Mesendoderm (in vitro differentiated cells): ENCODE measurements at regions not wholly inside any gene's neighbourhood (a gene's known extent, or its start where the extent isn't known, plus 50 kb on each side); places are given as distances from the start of the nearest gene placed in this dataset.
A peak's percentile ranks its signal among the peaks of the same experiment; 100 is the strongest.

Experiments used
- DNase-seq: peaks from one replicate; pipeline ENCODE4 v3.0.0; 2013
- H2AK5ac ChIP-seq: 2 replicates; pipeline ENCODE4 v1.6.1; 2013; ENCODE audit warnings: low read length, inconsistent platforms
- H2BK120ac ChIP-seq: 2 replicates; pipeline ENCODE4 v1.6.1; 2013; ENCODE audit warnings: low read depth, mild to moderate bottlenecking, low read length, moderate library complexity, mixed read lengths
- H2BK15ac ChIP-seq: replicated peaks from 2 replicates; pipeline ENCODE4 v1.6.1; 2013; ENCODE audit warnings: low read depth, mild to moderate bottlenecking, moderate library complexity
- H2BK5ac ChIP-seq: 2 replicates; pipeline ENCODE4 v1.6.1; 2013; ENCODE audit warnings: low read length, inconsistent platforms
- H3K18ac ChIP-seq: 2 replicates; pipeline ENCODE4 v1.6.1; 2013; ENCODE audit warnings: mild to moderate bottlenecking, low read length, mixed read lengths
- H3K23ac ChIP-seq: one replicate; pipeline ENCODE4 v1.6.1; 2013; ENCODE audit warnings: low read length
- H3K27ac ChIP-seq: 2 replicates; pipeline ENCODE4 v1.5.1; 2013; ENCODE audit warnings: low read depth, mild to moderate bottlenecking, inconsistent platforms, low read length, moderate library complexity
- H3K27me3 ChIP-seq: 2 replicates; pipeline ENCODE4 v1.6.1; 2013; ENCODE audit warnings: low read length, control low read depth, mild to moderate bottlenecking, inconsistent platforms; ENCODE audit not compliant: insufficient read depth, poor library complexity
- H3K36me3 ChIP-seq: 2 replicates; pipeline ENCODE4 v1.6.1; 2013; ENCODE audit warnings: low read length, inconsistent platforms; ENCODE audit not compliant: control insufficient read depth, insufficient read depth
- H3K4ac ChIP-seq: one replicate; pipeline ENCODE4 v1.6.1; 2013; ENCODE audit warnings: low read depth, mild to moderate bottlenecking, low read length, moderate library complexity
- H3K4me1 ChIP-seq: 2 replicates; pipeline ENCODE4 v1.6.1; 2013; ENCODE audit warnings: low read depth, low read length, inconsistent platforms; ENCODE audit not compliant: control insufficient read depth
- H3K4me2 ChIP-seq: 2 replicates; pipeline ENCODE4 v1.6.1; 2013; ENCODE audit warnings: low read length
- H3K4me3 ChIP-seq: 2 replicates; pipeline ENCODE4 v1.5.1; 2013; ENCODE audit warnings: mild to moderate bottlenecking, low read length
- H3K56ac ChIP-seq: one replicate; pipeline ENCODE4 v1.6.1; 2013; ENCODE audit warnings: low read length
- H3K79me1 ChIP-seq: 2 replicates; pipeline ENCODE4 v1.6.1; 2013; ENCODE audit warnings: low read length, inconsistent platforms
- H3K79me2 ChIP-seq: 2 replicates; pipeline ENCODE4 v1.6.1; 2013; ENCODE audit warnings: mild to moderate bottlenecking, low read length; ENCODE audit not compliant: control insufficient read depth, insufficient read depth
- H3K9ac ChIP-seq: 2 replicates; pipeline ENCODE4 v1.6.1; 2013; ENCODE audit warnings: low read length, inconsistent platforms
- H4K5ac ChIP-seq: one replicate; pipeline ENCODE4 v1.6.1; 2013; ENCODE audit warnings: low read length
- H4K8ac ChIP-seq: one replicate; pipeline ENCODE4 v1.6.1; 2013; ENCODE audit warnings: low read depth, mild to moderate bottlenecking, control low read depth, low read length, moderate library complexity
- WGBS: extraction: QIAGEN DNeasy Blood & Tissue Kit; methylation state at CpG from one replicate; pipeline ENCODE4 v1.1.7; 2013; ENCODE audit warnings: low lambda C conversion rate, missing lambda C conversion rate; ENCODE audit not compliant: insufficient coverage; ENCODE audit errors: extremely low coverage; 5-methylcytosine and 5-hydroxymethylcytosine counted together

- H3K36me3 ChIP-seq = no peaks in the 10 kb centered on the region
- H3K27ac ChIP-seq = no peak overlapping the region
- H3K4me3 ChIP-seq = no peak overlapping the region
- no peak overlapping the region for H2AK5ac ChIP-seq
- DNase-seq = no peak
- no peak overlapping the region for H3K23ac ChIP-seq
- no peaks in the 10 kb centered on the region for H3K79me2 ChIP-seq
- H3K27me3 ChIP-seq = no peaks in the 10 kb centered on the region
- no peak overlapping the region for H2BK120ac ChIP-seq
- no peaks in the 10 kb centered on the region for H3K4me1 ChIP-seq
- no peaks in the 10 kb centered on the region for H3K79me1 ChIP-seq
- no peak overlapping the region for H3K56ac ChIP-seq
- no peak overlapping the region for H3K18ac ChIP-seq
- no peak overlapping the region for H3K4ac ChIP-seq
- no peak overlapping the region for H2BK15ac ChIP-seq
- no peak overlapping the region for H2BK5ac ChIP-seq
- no peak overlapping the region for H4K8ac ChIP-seq
- H3K9ac ChIP-seq = no peak overlapping the region
- no peak overlapping the region for H4K5ac ChIP-seq
- no CpG with 5 or more reads among the region's 7 CpGs for WGBS
- no peak overlapping the region for H3K4me2 ChIP-seq
Observed at GRCh38 chr3:124084022-124084881, 92.3 kb upstream of the ROPN1 start.

GRCh38 chr3:124088801-124089200, 96.9 kb upstream of the ROPN1 start:
- no peaks in the 10 kb centered on the region for H3K79me1 ChIP-seq
- H3K79me2 ChIP-seq = no peaks in the 10 kb centered on the region
- H3K4me1 ChIP-seq = no peaks in the 10 kb centered on the region
- no CpG with 5 or more reads among the region's 2 CpGs for WGBS
- H3K4ac ChIP-seq = no peak overlapping the region
- H3K18ac ChIP-seq = no peak overlapping the region
- H3K27me3 ChIP-seq = no peaks in the 10 kb centered on the region
- H3K56ac ChIP-seq = no peak overlapping the region
- H2BK120ac ChIP-seq = no peak overlapping the region
- H2BK5ac ChIP-seq = no peak overlapping the region
- no peaks in the 10 kb centered on the region for H3K36me3 ChIP-seq
- no peak overlapping the region for H2AK5ac ChIP-seq
- no peak overlapping the region for H3K4me3 ChIP-seq
- H4K8ac ChIP-seq = no peak overlapping the region
- H2BK15ac ChIP-seq = no peak overlapping the region
- H3K9ac ChIP-seq = no peak overlapping the region
- H4K5ac ChIP-seq = no peak overlapping the region
- no peak overlapping the region for H3K4me2 ChIP-seq
- no peak for DNase-seq
- H3K27ac ChIP-seq = no peak overlapping the region
- H3K23ac ChIP-seq = no peak overlapping the region

DNA sequence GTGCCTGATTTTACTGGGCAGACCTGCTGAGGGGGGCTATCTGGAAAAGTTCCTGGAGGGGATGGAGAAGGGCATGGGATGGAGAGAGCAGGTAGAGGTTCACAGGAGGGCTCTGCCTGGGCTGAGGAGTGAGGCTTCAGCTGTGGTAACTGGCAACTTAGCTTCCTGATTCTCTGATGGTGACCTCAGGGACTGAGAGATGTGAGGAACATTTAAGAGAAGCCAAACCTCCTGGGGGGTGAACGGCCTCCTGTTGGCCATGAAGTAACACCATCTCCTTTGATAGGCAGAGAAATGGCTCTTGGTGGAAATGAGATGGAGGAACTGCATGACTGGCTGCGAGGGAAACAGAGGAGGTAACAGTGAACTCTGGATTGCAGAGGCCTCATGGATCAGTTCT, 97.3 kb upstream of the ROPN1 start:
- H2AK5ac ChIP-seq = no peak overlapping the region
- no peak overlapping the region for H3K27ac ChIP-seq
- no peak overlapping the region for H3K4me2 ChIP-seq
- H3K56ac ChIP-seq = no peak overlapping the region
- H3K79me2 ChIP-seq = no peaks in the 10 kb centered on the region
- H3K4me3 ChIP-seq = no peak overlapping the region
- DNase-seq = peak; percentile 20
- H2BK5ac ChIP-seq = no peak overlapping the region
- H3K27me3 ChIP-seq = no peaks in the 10 kb centered on the region
- WGBS = no CpG with 5 or more reads among the region's 2 CpGs
- no peaks in the 10 kb centered on the region for H3K36me3 ChIP-seq
- H3K4me1 ChIP-seq = no peaks in the 10 kb centered on the region
- no peak overlapping the region for H3K23ac ChIP-seq
- no peak overlapping the region for H3K4ac ChIP-seq
- no peak overlapping the region for H4K8ac ChIP-seq
- H3K18ac ChIP-seq = no peak overlapping the region
- H3K79me1 ChIP-seq = no peaks in the 10 kb centered on the region
- H4K5ac ChIP-seq = no peak overlapping the region
- H2BK15ac ChIP-seq = no peak overlapping the region
- H3K9ac ChIP-seq = no peak overlapping the region
- H2BK120ac ChIP-seq = no peak overlapping the region

DNA sequence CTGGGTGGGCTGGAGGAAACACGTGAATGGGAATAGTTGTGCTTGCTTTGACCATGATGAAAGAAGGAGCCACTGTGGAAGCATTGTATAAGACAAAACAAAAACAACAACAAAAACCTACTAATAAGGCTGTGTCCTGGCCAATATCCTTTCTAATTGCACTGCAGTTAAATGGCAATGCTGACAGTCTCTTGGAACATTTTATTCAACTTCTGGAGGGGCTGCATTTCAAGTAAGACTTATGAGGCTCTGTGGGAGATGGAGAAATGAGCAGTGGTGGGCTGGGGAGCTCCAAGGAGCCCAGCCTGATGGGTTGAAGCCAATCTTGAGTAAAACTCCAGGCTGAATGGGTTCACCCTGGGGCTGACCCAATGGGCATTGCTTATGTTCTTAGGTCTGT, 99.8 kb upstream of the ROPN1 start:
- Histone ChIP-seq H3K27ac (no peak overlapping the region), H3K27me3 (no peaks in the 10 kb centered on the region), H2AK5ac (no peak overlapping the region), H3K23ac (no peak overlapping the region), H4K8ac (no peak overlapping the region), H4K5ac (no peak overlapping the region), H3K36me3 (no peaks in the 10 kb centered on the region), H2BK5ac (no peak overlapping the region), H3K18ac (no peak overlapping the region), H3K9ac (no peak overlapping the region), H3K4me1 (no peaks in the 10 kb centered on the region), H2BK15ac (no peak overlapping the region), H3K79me2 (no peaks in the 10 kb centered on the region), H3K4me3 (no peak overlapping the region), H3K79me1 (no peaks in the 10 kb centered on the region), H3K4me2 (no peak overlapping the region), H2BK120ac (no peak overlapping the region), H3K4ac (no peak overlapping the region), H3K56ac (no peak overlapping the region)
- no peak for DNase-seq
- WGBS = no CpG with 5 or more reads among the region's 1 CpG

- H3K27ac ChIP-seq = no peak overlapping the region
- WGBS = no CpG with 5 or more reads among the region's 8 CpGs
- H2AK5ac ChIP-seq = no peak overlapping the region
- no peaks in the 10 kb centered on the region for H3K4me1 ChIP-seq
- no peak overlapping the region for H4K5ac ChIP-seq
- H3K36me3 ChIP-seq = no peaks in the 10 kb centered on the region
- no peaks in the 10 kb centered on the region for H3K79me1 ChIP-seq
- no peak overlapping the region for H3K9ac ChIP-seq
- no peak overlapping the region for H3K18ac ChIP-seq
- no peak overlapping the region for H3K4me3 ChIP-seq
- no peak overlapping the region for H2BK5ac ChIP-seq
- H4K8ac ChIP-seq = no peak overlapping the region
- H3K23ac ChIP-seq = no peak overlapping the region
- no peak overlapping the region for H3K4me2 ChIP-seq
- H2BK15ac ChIP-seq = no peak overlapping the region
- no peak overlapping the region for H3K4ac ChIP-seq
- H3K27me3 ChIP-seq = no peaks in the 10 kb centered on the region
- H2BK120ac ChIP-seq = no peak overlapping the region
- no peak overlapping the region for H3K56ac ChIP-seq
- DNase-seq = peak; percentile 21
- no peaks in the 10 kb centered on the region for H3K79me2 ChIP-seq
Observed at GRCh38 chr3:124092811-124093210, 100.9 kb upstream of the ROPN1 start.

- H3K23ac ChIP-seq = no peak overlapping the region
- no peaks in the 10 kb centered on the region for H3K36me3 ChIP-seq
- no peak overlapping the region for H4K5ac ChIP-seq
- H2BK15ac ChIP-seq = no peak overlapping the region
- no peak overlapping the region for H3K4me2 ChIP-seq
- no peak overlapping the region for H3K18ac ChIP-seq
- H3K4me3 ChIP-seq = no peak overlapping the region
- no peaks in the 10 kb centered on the region for H3K79me2 ChIP-seq
- no peak overlapping the region for H3K4ac ChIP-seq
- no peak overlapping the region for H3K56ac ChIP-seq
- no peak overlapping the region for H2BK120ac ChIP-seq
- H3K27ac ChIP-seq = no peak overlapping the region
- H3K9ac ChIP-seq = no peak overlapping the region
- H3K4me1 ChIP-seq = no peaks in the 10 kb centered on the region
- no peak overlapping the region for H2BK5ac ChIP-seq
- no peaks in the 10 kb centered on the region for H3K27me3 ChIP-seq
- no peak overlapping the region for H4K8ac ChIP-seq
- no peak overlapping the region for H2AK5ac ChIP-seq
- no CpG with 5 or more reads among the region's 20 CpGs for WGBS
- no peaks in the 10 kb centered on the region for H3K79me1 ChIP-seq
- no peak for DNase-seq
Observed at GRCh38 chr3:124094496-124094895, 102.6 kb upstream of the ROPN1 start.
